ENCODE measurements at regions not wholly inside any gene's neighbourhood (a gene's known extent, or its start where the extent isn't known, plus 50 kb on each side); places are given as distances from the start of the nearest gene placed in this dataset.

- Histone ChIP-seq H4K8ac (ENCODE audit: extremely low read depth, insufficient read depth, low read length) (no peak overlapping the region), H3K4me3 (ENCODE audit: extremely low read depth in 1 of 4, insufficient read depth in 2 of 4, low read depth in 3 of 4, low read length in 4 of 4) (no peak overlapping the region), H3K27ac (ENCODE audit: low read depth, low read length) (no peak overlapping the region), H2BK12ac (ENCODE audit: low read depth, low read length) (no peak overlapping the region), H2BK15ac (ENCODE audit: low read length) (no peak overlapping the region), H3K9ac (replicated peaks in 1 of 4; ENCODE audit: extremely low read depth in 1 of 4, low read depth in 3 of 4, low read length in 3 of 4) (no peak overlapping the region), H3K23me2 (ENCODE audit: low read depth, low read length) (peaks cover 2% of the 10 kb centered on the region; the same call in 1 of the 2 replicates), H3K14ac (ENCODE audit: insufficient read length) (no peak overlapping the region), H3K79me1 (ENCODE audit: low read depth, low read length) (no peaks in the 10 kb centered on the region), H3K9me3 (ENCODE audit: insufficient read depth in 2 of 2, low read depth in 1 of 2, low read length in 1 of 2) (no peaks in the 10 kb centered on the region), H3K4me2 (ENCODE audit: insufficient read depth in 1 of 2, low read depth in 2 of 2, low read length in 2 of 2) (no peak overlapping the region), H3K56ac (replicated peaks; ENCODE audit: insufficient read length, low read depth, low read length) (no peak overlapping the region), H4K91ac (replicated peaks; ENCODE audit: insufficient read length, low read length) (no peak overlapping the region), H3K36me3 (ENCODE audit: control insufficient read depth in 2 of 4, insufficient read depth in 4 of 4, low read length in 3 of 4) (no peaks in the 10 kb centered on the region), H3K79me2 (ENCODE audit: control insufficient read depth in 1 of 2, insufficient read depth in 2 of 2, low read length in 2 of 2) (no peaks in the 10 kb centered on the region), H2BK20ac (ENCODE audit: low read length) (no peak overlapping the region), H4K5ac (ENCODE audit: insufficient read length, low read depth, low read length) (no peak overlapping the region), H3K27me3 (replicated peaks in 1 of 4; ENCODE audit: control insufficient read depth in 3 of 4, extremely low read depth in 1 of 4, insufficient read depth in 3 of 4, low read length in 3 of 4) (no peaks in the 10 kb centered on the region), H3K4ac (replicated peaks; ENCODE audit: insufficient read length, low read depth, low read length) (no peak overlapping the region), H3K18ac (ENCODE audit: extremely low read depth, low read length) (no peak overlapping the region), H2BK120ac (replicated peaks; ENCODE audit: low read depth, low read length) (no peak overlapping the region), H3K23ac (ENCODE audit: insufficient read length) (no peak overlapping the region), H2AFZ (ENCODE audit: low read length) (no peak overlapping the region), H2AK5ac (ENCODE audit: low read depth, low read length) (no peak overlapping the region), H3K4me1 (replicated peaks in 1 of 4; ENCODE audit: control insufficient read depth in 3 of 4, insufficient read depth in 4 of 4, low read length in 3 of 4) (no peaks in the 10 kb centered on the region), H4K20me1 (replicated peaks in 1 of 2; ENCODE audit: control insufficient read depth in 1 of 2, insufficient read depth in 2 of 2, low read length in 2 of 2) (no peaks in the 10 kb centered on the region), H2BK5ac (ENCODE audit: low read depth, low read length) (no peak overlapping the region)
- CTCF ChIA-PET (ENCODE audit: partially characterized antibody) = no interaction called here
- 92% methylated on average over 2 of the region's 2 CpGs; no CpG with 5 or more reads in 1 of the 2 experiments for WGBS, 2 experiments (ENCODE audit: extremely low coverage in 1 of 2, insufficient coverage in 1 of 2, insufficient read length in 1 of 2, insufficient replicate concordance in 2 of 2, low coverage in 1 of 2, low lambda C conversion rate in 2 of 2, missing lambda C conversion rate in 1 of 2)
- FAIRE-seq = no peak
- no peak for TF ChIP-seq SP4 (IDR thresholded peaks at IDR 0.05; ENCODE audit: low read length)
- TF ChIP-seq TAF1 (IDR thresholded peaks at IDR 0.05; ENCODE audit: low read depth, low read length) = no peak
- TF ChIP-seq EP300 (IDR thresholded peaks at IDR 0.05; ENCODE audit: borderline replicate concordance in 1 of 2, low read depth in 2 of 2, low read length in 2 of 2) = no peak
- no peak for TF ChIP-seq ASH2L (IDR thresholded peaks at IDR 0.05; ENCODE audit: low read length)
- TF ChIP-seq KDM4A (IDR thresholded peaks at IDR 0.05; ENCODE audit: low read depth, low read length, severe bottlenecking) = no peak
- no peak for TF ChIP-seq JUN (IDR thresholded peaks at IDR 0.05; ENCODE audit: low read depth, low read length)
- TF ChIP-seq SRF (IDR thresholded peaks at IDR 0.05; ENCODE audit: low read depth, low read length) = no peak
- TF ChIP-seq, protein P1, sequence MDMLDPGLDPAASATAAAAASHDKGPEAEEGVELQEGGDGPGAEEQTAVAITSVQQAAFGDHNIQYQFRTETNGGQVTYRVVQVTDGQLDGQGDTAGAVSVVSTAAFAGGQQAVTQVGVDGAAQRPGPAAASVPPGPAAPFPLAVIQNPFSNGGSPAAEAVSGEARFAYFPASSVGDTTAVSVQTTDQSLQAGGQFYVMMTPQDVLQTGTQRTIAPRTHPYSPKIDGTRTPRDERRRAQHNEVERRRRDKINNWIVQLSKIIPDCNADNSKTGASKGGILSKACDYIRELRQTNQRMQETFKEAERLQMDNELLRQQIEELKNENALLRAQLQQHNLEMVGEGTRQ (IDR thresholded peaks at IDR 0.05; ENCODE audit: low read length) = no peak
- DNase-seq (ENCODE audit: low read depth in 1 of 2, low spot score in 2 of 2) = no peak
- POLR2A ChIA-PET (ENCODE audit: partially characterized antibody) = no interaction called here
These were observed 145.9 kb downstream of the HS3ST3B1 start for GRCh38 chr17:14446825-14447224.

All from H1 (cell line).